ENCODE measurements at regions not wholly inside any gene's neighbourhood (a gene's known extent, or its start where the extent isn't known, plus 50 kb on each side); places are given as distances from the start of the nearest gene placed in this dataset.
"Not testable (repeated sequence)": the region's sequence is repeated elsewhere in the genome, so short reads cannot be mapped to it uniquely, and the experiment has no call there.

DNA sequence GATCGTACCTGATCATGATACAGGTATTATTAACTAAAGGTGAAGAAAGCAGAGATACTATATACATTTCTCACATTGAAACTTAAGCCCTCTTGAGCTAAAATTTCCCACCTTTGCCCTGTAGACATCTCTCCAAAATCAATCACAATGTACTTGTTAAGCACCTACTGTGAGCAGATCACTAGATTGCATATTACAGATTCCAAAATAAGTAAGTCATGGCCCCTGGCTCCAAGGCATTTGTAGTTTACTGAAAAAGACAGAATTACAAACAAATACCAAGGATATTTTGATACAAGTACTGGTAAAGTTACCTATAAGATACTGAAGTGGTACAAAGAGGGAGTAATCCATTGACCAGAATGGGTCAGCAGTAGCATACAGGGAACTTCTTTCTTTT lies 455.3 kb downstream of the STK39 start:
- Histone ChIP-seq H3K4me3 (ENCODE audit: low read length) (no peak overlapping the region), H3K9me3 (ENCODE audit: control insufficient read depth, low read length) (no peaks in the 10 kb centered on the region), H3K27me3 (replicated peaks; ENCODE audit: control insufficient read depth, insufficient read depth, low read length) (no peaks in the 10 kb centered on the region), H3K4me1 (ENCODE audit: control insufficient read depth, insufficient read depth, low read length) (no peaks in the 10 kb centered on the region), H3K9ac (ENCODE audit: low read length) (no peak overlapping the region), H3K36me3 (ENCODE audit: control insufficient read depth, insufficient read depth, low read length, severe bottlenecking) (no peaks in the 10 kb centered on the region)
- no peak for DNase-seq (ENCODE audit: low read depth)

DNA sequence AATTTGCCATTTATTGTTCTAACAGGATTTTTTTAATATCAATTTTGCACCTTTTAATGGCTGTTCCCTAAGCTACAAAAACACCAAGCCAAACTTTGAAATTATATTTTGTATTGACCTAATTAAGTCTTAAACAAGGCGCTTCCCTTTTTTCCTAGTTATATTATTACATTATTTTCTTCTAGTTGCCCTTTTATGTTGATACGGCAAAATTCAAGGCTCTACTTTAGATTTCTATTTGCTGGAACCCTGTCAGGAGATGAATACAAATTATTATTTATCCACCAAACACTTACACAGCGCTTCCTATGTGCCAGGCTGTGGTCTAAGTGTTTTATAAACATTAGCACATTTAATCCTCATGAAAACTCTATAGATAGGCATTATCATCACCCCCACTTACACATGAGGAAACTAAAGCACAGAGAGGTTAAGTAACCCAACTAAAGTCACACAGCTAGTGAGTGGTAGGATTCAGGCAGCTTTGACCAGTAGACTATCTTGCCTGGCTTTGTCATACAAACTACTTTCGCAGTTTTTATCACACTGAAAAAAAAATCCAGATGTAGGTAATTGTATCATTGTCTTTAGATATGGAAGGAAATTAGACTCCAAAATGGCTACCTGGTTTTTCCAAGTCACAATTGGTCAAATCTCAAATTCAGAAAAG lies 456.5 kb downstream of the STK39 start:
- Histone ChIP-seq H3K4me3 (ENCODE audit: low read length) (no peak overlapping the region), H3K27me3 (replicated peaks; ENCODE audit: control insufficient read depth, insufficient read depth, low read length) (no peaks in the 10 kb centered on the region), H3K36me3 (ENCODE audit: control insufficient read depth, insufficient read depth, low read length, severe bottlenecking) (no peaks in the 10 kb centered on the region), H3K9me3 (ENCODE audit: control insufficient read depth, low read length) (no peaks in the 10 kb centered on the region), H3K4me1 (ENCODE audit: control insufficient read depth, insufficient read depth, low read length) (no peaks in the 10 kb centered on the region), H3K9ac (ENCODE audit: low read length) (no peak overlapping the region)
- DNase-seq (ENCODE audit: low read depth) = no peak

DNA sequence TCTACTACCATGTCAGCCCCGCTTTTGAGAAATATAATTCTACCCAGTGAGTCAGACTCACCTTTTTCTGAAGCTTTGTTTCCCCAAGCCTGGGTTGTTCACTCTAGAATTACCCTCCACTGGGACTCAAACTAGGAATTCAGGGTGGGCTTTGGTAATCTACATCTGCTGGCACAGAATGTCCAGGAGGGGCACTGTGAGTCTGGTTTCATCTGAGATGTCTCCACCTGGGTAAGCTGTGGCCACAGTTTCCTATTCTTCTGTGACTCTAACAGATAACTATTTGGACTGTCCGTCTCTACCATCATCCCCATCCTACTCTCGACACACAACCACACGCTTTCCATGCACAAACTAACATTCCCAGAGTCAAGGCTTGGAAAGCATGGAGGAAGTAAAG lies 457.2 kb downstream of the STK39 start:
- Histone ChIP-seq H3K9me3 (ENCODE audit: control insufficient read depth, low read length) (no peaks in the 10 kb centered on the region), H3K36me3 (ENCODE audit: control insufficient read depth, insufficient read depth, low read length, severe bottlenecking) (no peaks in the 10 kb centered on the region), H3K4me3 (ENCODE audit: low read length) (no peak overlapping the region), H3K27me3 (replicated peaks; ENCODE audit: control insufficient read depth, insufficient read depth, low read length) (no peaks in the 10 kb centered on the region), H3K9ac (ENCODE audit: low read length) (no peak overlapping the region), H3K4me1 (ENCODE audit: control insufficient read depth, insufficient read depth, low read length) (no peaks in the 10 kb centered on the region)
- no peak for DNase-seq (ENCODE audit: low read depth)

DNA sequence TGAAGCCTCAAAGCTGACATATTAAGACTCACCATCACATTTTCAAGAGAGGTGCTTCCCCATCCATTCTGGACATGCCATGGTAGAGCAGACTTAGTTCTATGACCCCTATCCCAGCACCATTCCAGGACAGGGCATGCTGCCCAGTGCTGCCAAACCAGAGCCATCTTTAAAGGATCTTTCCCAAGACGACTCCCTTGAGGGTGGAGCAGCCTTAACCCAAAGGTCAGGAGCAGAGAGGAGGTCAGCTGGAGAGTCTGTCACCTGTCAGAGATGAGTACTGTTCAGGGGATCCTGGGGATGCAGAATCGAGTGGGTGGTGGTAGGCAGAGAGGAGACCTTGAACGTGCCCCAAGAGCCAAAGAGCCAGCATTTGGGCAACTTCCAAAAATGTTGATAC lies 459.8 kb downstream of the STK39 start:
- H3K27me3 ChIP-seq (replicated peaks; ENCODE audit: control insufficient read depth, insufficient read depth, low read length) = no peaks in the 10 kb centered on the region
- peaks cover 8% of the 10 kb centered on the region for H3K4me1 ChIP-seq (ENCODE audit: control insufficient read depth, insufficient read depth, low read length)
- no peak overlapping the region for H3K4me3 ChIP-seq (ENCODE audit: low read length)
- no peak overlapping the region for H3K9ac ChIP-seq (ENCODE audit: low read length)
- H3K36me3 ChIP-seq (ENCODE audit: control insufficient read depth, insufficient read depth, low read length, severe bottlenecking) = no peaks in the 10 kb centered on the region
- DNase-seq (ENCODE audit: low read depth) = no peak
- H3K9me3 ChIP-seq (ENCODE audit: control insufficient read depth, low read length) = no peaks in the 10 kb centered on the region

DNA sequence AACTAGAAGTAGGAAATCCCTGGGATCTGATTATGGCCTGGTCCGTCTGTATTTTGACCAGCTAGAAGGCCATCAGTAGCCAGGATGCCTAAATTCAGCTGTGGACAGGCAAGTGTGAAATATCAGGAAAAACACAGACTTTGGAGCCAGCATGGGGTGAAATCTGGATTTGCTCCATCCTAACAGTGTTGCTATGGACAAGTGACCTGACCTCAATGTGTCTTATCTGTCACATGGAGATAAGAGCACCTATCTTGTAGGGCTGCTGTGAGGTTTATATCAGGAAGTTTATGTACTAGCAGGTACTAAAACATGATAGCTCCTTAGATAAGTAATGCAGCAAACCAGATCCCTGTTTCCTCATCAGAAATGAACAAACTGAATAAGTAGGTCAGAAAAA lies 460.4 kb downstream of the STK39 start:
- H3K27me3 ChIP-seq (replicated peaks; ENCODE audit: control insufficient read depth, insufficient read depth, low read length) = no peaks in the 10 kb centered on the region
- DNase-seq (ENCODE audit: low read depth) = no peak
- no peak overlapping the region for H3K4me3 ChIP-seq (ENCODE audit: low read length)
- H3K36me3 ChIP-seq (ENCODE audit: control insufficient read depth, insufficient read depth, low read length, severe bottlenecking) = no peaks in the 10 kb centered on the region
- peaks cover 8% of the 10 kb centered on the region for H3K4me1 ChIP-seq (ENCODE audit: control insufficient read depth, insufficient read depth, low read length)
- H3K9me3 ChIP-seq (ENCODE audit: control insufficient read depth, low read length) = no peaks in the 10 kb centered on the region
- H3K9ac ChIP-seq (ENCODE audit: low read length) = no peak overlapping the region

DNA sequence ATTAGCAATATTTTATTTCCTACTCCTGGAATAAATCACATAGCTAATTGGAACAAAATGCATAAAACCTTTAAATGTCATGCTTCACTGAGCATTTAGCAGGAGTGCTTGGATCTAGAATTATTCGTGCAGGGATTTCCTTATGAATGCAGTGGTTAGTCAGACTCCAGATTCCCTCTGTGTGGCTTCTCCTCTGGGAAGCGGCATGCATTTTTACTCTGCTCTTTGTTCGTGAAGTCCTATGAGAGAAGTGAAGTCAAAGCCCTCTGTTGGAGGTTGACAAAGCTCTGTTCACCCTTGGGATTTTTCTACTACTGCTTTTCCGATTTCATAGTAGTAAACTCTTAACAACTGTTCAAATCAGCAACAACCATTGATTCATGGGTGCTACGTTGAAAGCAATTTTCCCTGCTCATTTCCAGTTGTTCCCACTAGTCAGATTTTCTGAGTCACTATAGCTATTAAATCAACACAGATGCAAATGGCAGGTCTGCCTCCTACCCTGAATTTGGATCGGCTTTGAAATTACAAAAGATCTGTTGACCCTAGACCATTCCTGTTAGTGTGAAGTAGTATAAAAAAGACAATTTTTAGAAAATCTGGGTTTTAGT lies 461.7 kb downstream of the STK39 start:
- no peak for DNase-seq (ENCODE audit: low read depth)
- no peaks in the 10 kb centered on the region for H3K9me3 ChIP-seq (ENCODE audit: control insufficient read depth, low read length)
- H3K36me3 ChIP-seq (ENCODE audit: control insufficient read depth, insufficient read depth, low read length, severe bottlenecking) = no peaks in the 10 kb centered on the region
- H3K4me3 ChIP-seq (ENCODE audit: low read length) = no peak overlapping the region
- no peaks in the 10 kb centered on the region for H3K27me3 ChIP-seq (replicated peaks; ENCODE audit: control insufficient read depth, insufficient read depth, low read length)
- H3K9ac ChIP-seq (ENCODE audit: low read length) = no peak overlapping the region
- H3K4me1 ChIP-seq (ENCODE audit: control insufficient read depth, insufficient read depth, low read length) = peaks cover 8% of the 10 kb centered on the region

DNA sequence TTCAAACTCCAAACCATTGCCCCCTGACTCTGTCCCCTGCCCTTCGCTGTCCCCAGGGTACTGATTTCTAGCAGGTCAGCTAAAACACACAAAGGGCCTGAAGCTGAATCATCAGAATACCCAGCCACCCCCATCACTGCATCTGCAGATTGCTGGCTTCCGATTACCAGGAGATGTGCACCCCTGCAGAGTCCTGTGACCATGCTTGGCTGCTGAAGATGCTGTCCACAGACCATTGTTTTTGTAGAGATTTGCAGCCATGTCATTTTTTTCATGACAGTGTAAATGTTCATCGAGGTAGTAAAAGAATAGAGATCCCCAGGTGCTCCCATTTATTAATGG lies 463.3 kb downstream of the STK39 start:
- H3K4me1 ChIP-seq (ENCODE audit: control insufficient read depth, insufficient read depth, low read length) = peaks cover 8% of the 10 kb centered on the region
- no peaks in the 10 kb centered on the region for H3K9me3 ChIP-seq (ENCODE audit: control insufficient read depth, low read length)
- DNase-seq (ENCODE audit: low read depth) = no peak
- H3K4me3 ChIP-seq (ENCODE audit: low read length) = no peak overlapping the region
- H3K9ac ChIP-seq (ENCODE audit: low read length) = no peak overlapping the region
- H3K27me3 ChIP-seq (replicated peaks; ENCODE audit: control insufficient read depth, insufficient read depth, low read length) = no peaks in the 10 kb centered on the region
- no peaks in the 10 kb centered on the region for H3K36me3 ChIP-seq (ENCODE audit: control insufficient read depth, insufficient read depth, low read length, severe bottlenecking)

DNA sequence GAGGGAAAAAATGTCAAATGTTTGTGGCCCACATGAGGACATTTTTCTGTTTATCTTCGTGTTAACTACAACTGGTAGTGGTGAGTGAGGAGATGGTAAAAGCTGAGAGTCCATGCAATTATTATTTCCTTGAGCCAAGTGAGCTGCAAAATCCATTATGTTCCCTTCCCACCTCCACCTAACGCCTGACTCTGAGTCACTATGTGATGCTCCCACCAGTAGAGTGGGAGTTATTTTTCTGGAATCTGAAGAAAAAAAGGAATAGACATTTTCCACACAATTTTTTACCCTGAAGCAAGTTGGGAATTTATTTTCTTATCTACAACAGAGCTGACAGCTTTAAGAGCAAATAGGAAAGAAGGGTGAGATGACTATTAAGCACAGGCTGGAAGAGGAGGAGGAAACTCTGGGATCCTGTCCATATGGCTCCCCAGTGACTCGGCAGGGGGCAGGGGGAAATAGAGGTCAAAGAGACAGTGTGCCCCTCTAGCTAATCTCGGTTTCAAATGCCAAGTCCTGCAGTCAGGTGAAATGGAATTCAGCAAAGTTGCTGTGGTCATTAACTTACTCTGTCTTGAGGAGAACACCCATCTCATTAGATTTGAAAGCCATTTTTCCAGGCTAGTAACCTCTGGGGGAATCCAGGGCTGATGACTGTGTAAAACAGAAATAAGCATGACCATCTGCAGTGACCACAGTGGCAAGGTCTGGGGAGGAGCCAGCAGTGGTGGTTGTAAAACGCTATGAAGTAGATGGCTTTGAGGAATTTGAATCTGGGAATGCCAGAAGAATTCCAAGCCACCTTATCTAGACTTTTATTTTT lies 463.9 kb downstream of the STK39 start:
- Histone ChIP-seq H3K9me3 (ENCODE audit: control insufficient read depth, low read length) (no peaks in the 10 kb centered on the region), H3K9ac (ENCODE audit: low read length) (no peak overlapping the region), H3K36me3 (ENCODE audit: control insufficient read depth, insufficient read depth, low read length, severe bottlenecking) (no peaks in the 10 kb centered on the region), H3K27me3 (replicated peaks; ENCODE audit: control insufficient read depth, insufficient read depth, low read length) (no peaks in the 10 kb centered on the region), H3K4me1 (ENCODE audit: control insufficient read depth, insufficient read depth, low read length) (peaks cover 8% of the 10 kb centered on the region), H3K4me3 (ENCODE audit: low read length) (no peak overlapping the region)
- no peak for DNase-seq (ENCODE audit: low read depth)

DNA sequence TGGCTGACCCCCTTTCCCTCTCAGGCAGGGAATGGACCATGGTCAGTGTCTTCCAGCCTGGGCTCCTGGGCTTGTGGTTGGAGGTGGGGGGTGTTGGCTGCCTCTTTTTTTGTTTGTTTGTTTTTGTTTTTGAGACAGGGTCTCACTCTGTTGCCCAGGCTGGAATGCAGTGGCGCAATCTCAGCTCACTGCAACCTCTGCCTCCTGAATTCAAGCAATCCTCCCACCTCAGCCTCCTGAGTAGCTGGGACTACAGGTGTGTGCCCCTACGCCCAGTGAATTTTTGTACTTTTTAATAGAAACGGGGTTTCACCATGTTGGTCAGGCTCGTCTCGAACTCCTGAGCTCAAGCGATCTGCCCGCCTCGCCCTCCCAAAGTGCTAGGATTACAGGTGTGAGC lies 465.8 kb downstream of the STK39 start:
- not testable (repeated sequence) for H3K4me3 ChIP-seq (ENCODE audit: low read length); H3K9me3 ChIP-seq (ENCODE audit: control insufficient read depth, low read length); H3K4me1 ChIP-seq (ENCODE audit: control insufficient read depth, insufficient read depth, low read length); H3K27me3 ChIP-seq (replicated peaks; ENCODE audit: control insufficient read depth, insufficient read depth, low read length); H3K36me3 ChIP-seq (ENCODE audit: control insufficient read depth, insufficient read depth, low read length, severe bottlenecking); DNase-seq (ENCODE audit: low read depth); H3K9ac ChIP-seq (ENCODE audit: low read length)

DNA sequence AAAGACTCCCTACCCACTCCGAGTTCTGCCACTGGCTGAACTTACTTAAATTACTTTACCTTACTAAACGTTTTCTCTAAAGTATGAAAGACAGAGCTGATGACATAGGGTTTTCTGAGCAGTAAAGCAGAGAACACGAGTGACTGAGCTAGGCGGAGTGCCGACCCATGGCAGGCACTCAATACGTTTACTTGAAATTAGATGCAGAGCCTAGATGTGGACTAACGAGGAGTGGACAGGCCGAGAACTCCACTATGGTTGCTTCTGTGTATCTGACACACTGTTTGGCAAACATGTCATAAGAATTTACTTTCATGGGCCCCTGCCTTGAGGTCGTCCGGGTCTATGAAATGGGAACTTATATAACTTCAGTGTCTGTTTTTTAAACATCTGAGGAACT lies 471.0 kb downstream of the STK39 start:
- Histone ChIP-seq H3K9me3 (ENCODE audit: control insufficient read depth, low read length) (no peaks in the 10 kb centered on the region), H3K9ac (ENCODE audit: low read length) (no peak overlapping the region), H3K36me3 (ENCODE audit: control insufficient read depth, insufficient read depth, low read length, severe bottlenecking) (no peaks in the 10 kb centered on the region), H3K27me3 (replicated peaks; ENCODE audit: control insufficient read depth, insufficient read depth, low read length) (no peaks in the 10 kb centered on the region), H3K4me3 (ENCODE audit: low read length) (no peak overlapping the region), H3K4me1 (ENCODE audit: control insufficient read depth, insufficient read depth, low read length) (no peaks in the 10 kb centered on the region)
- no peak for DNase-seq (ENCODE audit: low read depth)

DNA sequence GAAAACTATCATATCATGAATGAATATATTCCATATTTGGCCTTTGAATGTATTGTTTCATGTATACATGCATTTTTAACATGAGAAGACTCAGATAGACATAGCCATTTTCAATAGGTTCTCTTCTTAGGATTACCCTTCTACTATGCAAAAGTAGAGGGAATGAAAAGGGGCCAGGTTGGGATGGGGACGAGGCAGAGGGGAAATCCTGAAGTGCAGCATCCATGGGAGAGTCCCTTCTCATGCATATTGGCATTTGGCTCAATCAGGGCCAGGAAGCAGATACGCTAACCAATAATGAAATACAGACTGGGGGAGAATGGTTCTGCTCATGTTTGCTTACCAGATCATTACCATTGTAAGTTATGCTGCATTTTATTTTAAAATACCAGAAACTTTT lies 475.8 kb downstream of the STK39 start:
- H3K36me3 ChIP-seq (ENCODE audit: control insufficient read depth, insufficient read depth, low read length, severe bottlenecking) = no peaks in the 10 kb centered on the region
- DNase-seq (ENCODE audit: low read depth) = no peak
- no peaks in the 10 kb centered on the region for H3K27me3 ChIP-seq (replicated peaks; ENCODE audit: control insufficient read depth, insufficient read depth, low read length)
- H3K4me1 ChIP-seq (ENCODE audit: control insufficient read depth, insufficient read depth, low read length) = no peaks in the 10 kb centered on the region
- no peak overlapping the region for H3K9ac ChIP-seq (ENCODE audit: low read length)
- peaks cover 4% of the 10 kb centered on the region for H3K9me3 ChIP-seq (ENCODE audit: control insufficient read depth, low read length)
- H3K4me3 ChIP-seq (ENCODE audit: low read length) = no peak overlapping the region

All from adipocyte (in vitro differentiated cells).